Esophagus squamous epithelium (tissue), 4 donors: ENCODE measurements at regions not wholly inside any gene's neighbourhood (a gene's known extent, or its start where the extent isn't known, plus 50 kb on each side); places are given as distances from the start of the nearest gene placed in this dataset.

ENCODE experiments used
- POLR2A ChIP-seq, 4 donors: fragments of 450-650 bp; IDR thresholded peaks; one replicate each; pipeline ENCODE4 v1.6.1; 2017; ENCODE audit warnings: antibody characterized with exemption in 4 of 4, mild to moderate bottlenecking in 4 of 4, moderate library complexity in 3 of 4
- TF ChIP-seq, protein P1 (sequence below), 6 experiments: fragments of 450-650 bp in 4 of 6; fragments of 200-600 bp in 2 of 6; sonication (generic) in 2 of 6; IDR thresholded peaks; one replicate each; pipeline ENCODE4 v1.5.1; 2016 to 2019; ENCODE audit warnings: antibody characterized with exemption in 6 of 6, mild to moderate bottlenecking in 4 of 6, moderate library complexity in 4 of 6

DNA sequence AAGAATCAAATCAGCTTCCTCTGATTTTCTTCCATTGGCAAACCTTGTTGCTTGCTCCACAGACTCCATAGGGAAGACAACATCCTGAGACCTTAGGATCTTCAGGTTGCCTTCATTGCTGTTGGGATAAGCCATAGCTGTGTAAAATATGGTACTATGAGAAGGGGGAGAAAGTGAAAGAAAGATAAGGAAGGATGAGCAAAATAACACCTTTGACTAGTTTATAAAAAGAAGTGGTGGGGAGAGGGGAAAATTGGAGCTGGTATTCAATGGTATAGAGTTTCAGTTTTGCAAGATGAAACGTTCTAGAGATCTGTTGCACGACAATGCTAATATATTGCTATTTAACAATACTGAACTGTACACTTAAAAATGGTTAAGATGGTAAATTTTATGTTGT, 180.4 kb upstream of the PHYHIPL start:
- TF ChIP-seq, protein P1, sequence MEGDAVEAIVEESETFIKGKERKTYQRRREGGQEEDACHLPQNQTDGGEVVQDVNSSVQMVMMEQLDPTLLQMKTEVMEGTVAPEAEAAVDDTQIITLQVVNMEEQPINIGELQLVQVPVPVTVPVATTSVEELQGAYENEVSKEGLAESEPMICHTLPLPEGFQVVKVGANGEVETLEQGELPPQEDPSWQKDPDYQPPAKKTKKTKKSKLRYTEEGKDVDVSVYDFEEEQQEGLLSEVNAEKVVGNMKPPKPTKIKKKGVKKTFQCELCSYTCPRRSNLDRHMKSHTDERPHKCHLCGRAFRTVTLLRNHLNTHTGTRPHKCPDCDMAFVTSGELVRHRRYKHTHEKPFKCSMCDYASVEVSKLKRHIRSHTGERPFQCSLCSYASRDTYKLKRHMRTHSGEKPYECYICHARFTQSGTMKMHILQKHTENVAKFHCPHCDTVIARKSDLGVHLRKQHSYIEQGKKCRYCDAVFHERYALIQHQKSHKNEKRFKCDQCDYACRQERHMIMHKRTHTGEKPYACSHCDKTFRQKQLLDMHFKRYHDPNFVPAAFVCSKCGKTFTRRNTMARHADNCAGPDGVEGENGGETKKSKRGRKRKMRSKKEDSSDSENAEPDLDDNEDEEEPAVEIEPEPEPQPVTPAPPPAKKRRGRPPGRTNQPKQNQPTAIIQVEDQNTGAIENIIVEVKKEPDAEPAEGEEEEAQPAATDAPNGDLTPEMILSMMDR (IDR thresholded peaks at IDR 0.05) = no peak
- TF ChIP-seq POLR2A (IDR thresholded peaks at IDR 0.05) = no peak
